NCI-H82 treated with DMSO at 0.1 percent for 48 hours (cell line): ENCODE measurements at regions not wholly inside any gene's neighbourhood (a gene's known extent, or its start where the extent isn't known, plus 50 kb on each side); places are given as distances from the start of the nearest gene placed in this dataset.
"Not testable (repeated sequence)": the region's sequence is repeated elsewhere in the genome, so short reads cannot be mapped to it uniquely, and the experiment has no call there.

ENCODE experiments used
- DNase-seq: peaks from one replicate; lab custom pipeline; 2025; ENCODE audit not compliant: unreplicated experiment; lab: John Stamatoyannopoulos, UW

DNA sequence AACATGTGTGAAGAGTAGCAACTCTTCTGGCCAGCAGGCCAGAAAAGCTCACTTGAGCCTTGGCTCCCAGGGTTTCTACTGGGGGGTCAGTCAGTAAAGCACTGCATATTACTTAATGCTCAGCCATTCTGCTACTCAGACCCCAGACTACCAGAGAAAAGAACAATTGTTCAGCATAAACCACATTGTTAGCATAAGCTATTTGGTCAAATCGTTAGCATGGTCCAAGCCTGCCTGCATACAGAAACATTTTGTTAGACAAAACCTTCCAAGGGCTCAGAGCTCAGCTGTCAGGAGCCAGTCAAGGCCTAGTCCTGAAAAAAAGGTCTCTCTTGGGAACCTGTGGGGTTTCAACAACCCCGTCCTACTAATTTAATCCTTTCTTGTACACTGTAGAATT lies 449.3 kb downstream of the PRR16 start:
- DNase-seq = no peak

DNA sequence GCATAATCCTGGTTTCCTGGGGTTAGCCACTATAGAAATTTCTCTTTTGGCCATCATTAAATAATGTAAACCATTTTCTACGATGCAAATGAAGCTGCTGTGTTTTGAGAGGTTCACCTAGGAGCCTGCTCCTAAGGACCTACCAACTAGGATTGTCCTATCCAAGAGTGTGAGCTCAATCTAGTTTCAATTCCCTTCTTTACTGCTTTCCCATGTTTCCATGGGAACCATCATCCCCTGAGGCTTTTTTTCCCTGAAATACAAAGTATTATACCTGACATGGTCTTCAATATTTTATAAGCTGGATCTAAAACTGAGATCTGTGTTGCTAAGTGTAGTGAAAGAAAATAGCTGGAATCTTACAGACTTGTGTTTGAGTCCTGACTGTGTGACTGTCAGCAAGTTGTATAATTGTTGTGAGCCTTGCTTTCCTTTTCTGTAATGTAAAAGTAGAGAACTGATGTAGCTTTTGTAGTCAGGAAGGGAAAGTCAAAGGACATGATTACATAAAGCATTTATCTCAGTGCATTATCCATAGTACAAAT lies 453.2 kb downstream of the PRR16 start:
- DNase-seq = no peak

DNA sequence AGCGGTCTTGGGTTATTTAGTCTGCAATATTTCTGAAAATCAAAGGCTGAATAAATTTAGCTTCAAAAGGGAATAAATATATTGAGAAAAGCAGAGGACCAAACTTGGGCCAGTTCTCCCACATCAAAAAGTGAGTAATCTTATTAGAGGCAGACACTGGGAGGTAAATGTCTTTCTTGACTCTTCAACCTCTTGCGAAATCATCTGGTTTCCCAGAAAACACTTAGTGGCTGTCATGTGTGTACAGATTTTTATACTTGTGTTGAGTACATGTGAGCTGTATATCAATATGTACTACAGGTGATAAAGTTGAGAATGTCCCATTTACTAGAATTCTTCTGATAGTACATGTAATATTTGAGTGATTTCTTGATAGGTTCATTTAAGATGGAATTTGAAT lies 454.9 kb downstream of the PRR16 start:
- no peak for DNase-seq

DNA sequence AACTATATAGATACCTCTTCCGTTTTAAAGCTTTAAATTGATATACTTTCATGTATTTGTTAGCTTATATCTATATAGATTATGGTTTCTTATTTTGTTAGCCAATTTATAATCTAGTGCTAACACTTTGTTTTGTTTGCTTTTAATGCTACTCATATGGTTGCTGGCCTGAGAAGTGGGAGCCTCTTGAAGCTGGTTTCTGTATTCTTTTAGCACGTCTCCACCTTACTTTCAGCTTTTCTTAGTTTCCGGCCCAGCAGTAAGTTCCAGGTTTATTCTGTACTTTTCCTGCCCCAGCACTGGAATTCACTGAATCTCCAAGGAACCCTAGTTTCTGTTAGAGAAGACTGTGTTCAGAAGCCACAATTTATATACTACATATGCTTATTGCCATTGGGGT lies 458.9 kb downstream of the PRR16 start:
- DNase-seq = no peak

DNA sequence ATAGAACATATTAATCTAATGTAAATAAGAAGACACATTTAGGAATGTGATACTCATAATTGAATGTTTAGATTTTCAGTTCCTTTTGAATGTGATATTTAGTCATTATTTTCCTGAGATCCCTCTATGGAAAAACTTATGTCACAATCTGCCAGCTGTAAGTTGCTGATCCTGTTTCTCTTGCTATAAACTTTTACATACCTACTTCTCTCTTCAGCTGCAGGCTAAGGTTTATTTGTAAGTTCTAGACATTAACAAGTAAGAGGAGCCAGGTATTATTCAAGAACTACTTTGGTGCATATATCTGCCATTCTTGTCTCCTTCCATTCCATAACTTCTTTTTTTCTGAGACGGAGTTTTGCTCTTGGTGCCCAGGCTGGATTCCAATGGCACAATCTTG lies 462.4 kb downstream of the PRR16 start:
- DNase-seq = no peak

DNA sequence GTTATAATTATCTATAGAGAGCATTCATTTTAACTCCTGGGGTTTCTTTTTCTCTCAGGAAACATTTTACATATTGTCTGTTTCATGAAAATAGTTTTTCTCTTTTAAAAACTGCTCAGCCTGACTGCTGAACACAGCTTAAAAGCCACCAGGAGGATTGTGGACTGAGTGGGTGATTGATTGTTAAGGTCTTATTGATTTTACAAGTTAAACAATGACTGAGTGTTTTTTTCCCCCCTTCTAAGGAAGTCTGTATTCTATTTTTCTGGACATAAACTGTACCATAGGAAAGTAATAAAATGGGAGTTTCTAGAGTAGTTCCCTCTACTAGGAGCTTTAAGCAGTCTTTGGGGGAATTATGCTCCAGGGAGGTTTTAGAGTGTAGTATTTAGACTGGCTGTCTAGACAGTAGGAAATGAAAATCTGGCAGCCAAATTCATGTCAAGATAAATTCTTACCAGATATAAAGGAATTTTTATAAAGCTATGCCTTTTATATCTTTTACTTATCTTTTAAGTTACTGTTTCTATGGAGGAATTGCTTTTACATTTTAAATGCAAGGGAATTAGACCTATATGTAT lies 463.9 kb downstream of the PRR16 start:
- no peak for DNase-seq

DNA sequence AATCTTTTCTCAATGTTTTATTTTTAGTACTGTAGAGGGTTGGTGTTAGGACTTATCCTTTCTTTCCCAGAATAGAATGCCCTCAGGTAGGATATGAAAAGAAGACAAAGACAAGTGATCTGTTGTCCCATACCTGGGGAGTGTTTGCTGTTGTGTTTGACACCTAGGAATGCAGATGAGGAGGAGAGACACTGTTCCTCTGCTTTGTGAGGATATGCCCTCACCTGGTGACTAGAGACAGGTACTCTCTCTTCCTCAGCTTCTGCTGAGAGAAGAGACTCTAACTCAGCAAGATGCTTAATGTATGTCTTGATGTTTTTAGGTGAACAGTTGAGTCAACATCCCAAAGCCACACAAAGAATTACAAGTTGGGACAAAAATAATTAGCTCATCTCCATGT lies 468.4 kb downstream of the PRR16 start:
- no peak for DNase-seq

DNA sequence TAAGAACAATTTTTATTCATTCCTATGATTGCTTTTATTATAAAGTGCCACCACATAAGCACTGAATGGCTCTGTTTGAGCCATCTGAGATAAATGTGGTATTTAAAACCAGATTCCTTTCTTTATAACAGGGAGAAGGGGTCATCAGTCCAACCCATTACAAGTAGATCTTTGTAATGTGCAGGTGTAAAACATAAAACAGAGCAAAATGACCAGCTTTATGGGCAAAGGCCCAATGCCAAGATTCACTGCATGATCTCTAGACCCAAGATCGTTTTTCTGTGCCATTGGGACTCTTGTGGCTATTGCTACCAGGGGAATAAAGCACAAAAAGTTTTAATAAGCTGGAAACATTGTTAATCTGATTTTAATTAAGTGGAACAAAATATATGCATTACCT lies 469.9 kb downstream of the PRR16 start:
- no peak for DNase-seq

DNA sequence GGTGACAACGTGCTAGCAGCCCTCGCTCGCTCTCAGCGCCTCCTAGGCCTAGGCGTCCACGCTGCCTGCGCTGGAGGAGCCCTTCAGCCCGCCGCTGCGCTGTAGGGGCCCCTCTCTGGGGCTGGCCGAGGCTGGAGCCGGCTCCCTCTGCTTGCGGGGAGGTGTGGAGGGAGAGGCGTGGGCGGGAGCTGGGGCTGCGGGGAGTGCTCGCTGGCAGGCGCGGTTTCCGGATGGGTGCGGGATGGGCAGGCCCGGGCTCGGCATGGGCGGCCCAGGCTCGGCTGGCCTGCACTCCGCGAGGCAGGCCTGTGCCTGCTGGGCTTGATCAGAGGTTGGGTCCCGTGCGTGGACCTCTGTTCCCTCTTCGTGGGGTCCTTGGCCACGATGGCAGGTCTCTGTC lies 472.6 kb downstream of the PRR16 start:
- no peak for DNase-seq

DNA sequence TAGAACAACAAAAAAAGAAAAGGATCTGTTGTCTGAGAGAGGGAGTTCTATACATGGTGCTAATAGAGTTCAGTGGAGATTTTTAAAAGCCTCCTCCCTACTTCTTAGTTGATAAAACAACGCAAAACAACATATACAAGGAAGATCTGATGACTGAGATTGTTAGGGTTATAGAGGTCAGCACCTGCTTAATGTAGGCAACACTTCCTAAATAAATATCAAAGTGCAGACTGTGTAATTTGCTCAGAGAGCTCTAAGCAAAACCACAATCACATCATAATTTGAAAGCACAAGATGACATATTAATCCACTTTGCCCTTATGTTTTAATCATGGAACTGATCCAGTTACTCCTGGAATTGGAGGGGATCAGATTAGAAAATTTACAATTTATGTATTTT lies 474.5 kb downstream of the PRR16 start:
- DNase-seq = no peak

DNA sequence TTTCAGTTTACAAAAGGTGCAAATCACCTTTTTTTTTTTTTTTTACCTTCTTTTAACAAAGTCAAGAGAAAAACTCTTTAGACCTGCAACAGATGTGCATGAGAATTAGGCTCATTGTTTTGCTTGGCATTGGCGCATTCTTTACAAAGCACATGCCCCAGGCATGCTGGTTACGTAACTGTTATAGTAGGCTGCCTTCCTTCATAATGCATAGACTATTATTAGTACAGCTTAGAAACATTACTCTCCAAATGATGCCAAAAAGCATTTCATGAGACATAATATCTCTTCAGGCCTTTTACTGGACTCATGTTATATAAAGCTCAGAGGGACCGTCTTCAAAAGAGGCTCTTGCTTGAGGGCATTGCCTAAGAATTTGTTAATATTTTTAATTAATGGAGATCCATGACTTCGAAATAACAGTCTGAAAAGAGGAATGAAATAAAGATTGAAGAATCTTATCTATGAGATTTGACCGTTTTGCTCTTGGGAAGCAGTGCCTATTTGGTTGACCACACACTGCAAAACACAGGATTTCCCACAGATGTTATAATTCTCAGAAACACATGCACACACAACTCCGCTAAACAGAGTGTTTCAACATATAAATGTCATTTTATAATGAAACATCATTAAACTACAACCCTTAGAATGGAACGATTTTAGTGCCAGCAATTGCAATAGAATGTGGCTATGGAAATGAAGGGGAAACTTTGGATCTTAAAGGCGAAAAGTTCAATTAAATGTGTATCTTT lies 478.7 kb downstream of the PRR16 start:
- no peak for DNase-seq

DNA sequence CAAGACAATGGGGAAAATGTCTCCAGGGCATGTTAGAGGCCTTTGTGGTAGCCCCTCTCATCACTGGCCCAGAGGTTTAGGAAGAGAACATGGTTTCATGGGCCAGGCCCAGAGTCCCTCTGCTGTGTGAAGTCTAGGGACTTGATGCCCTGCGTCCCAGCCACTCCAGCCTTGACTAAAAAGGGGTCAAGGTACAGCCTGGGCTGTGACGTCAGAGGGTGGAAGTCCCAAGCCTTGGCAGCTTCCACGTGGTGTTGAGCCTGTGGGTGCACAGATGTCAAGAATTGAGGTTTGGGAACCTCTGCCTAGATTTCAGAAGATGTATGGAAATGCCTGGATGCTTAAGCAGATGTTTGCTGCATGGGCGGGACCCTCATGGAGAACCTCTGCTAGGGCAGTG lies 485.5 kb downstream of the PRR16 start:
- DNase-seq = not testable (repeated sequence)

DNA sequence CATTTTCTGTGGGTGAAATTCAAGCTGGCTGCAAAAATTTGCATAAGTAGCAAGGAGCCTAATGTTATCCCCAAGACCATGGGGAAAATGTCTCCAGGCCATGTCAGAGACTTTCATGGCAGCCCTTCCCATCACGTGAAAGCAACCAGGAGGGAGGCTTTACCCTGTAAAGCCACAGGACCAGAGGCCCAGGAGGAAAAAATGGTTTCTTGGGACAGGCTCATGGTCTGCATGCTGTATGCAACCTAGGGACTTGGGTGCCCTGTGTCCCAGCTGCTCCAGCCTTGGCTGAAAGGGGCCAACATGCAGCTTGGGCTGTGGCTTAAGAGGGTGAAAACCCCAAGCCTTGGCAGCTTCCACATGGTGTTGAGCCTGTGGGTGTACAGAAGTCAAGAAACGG lies 489.3 kb downstream of the PRR16 start:
- DNase-seq = not testable (repeated sequence)

DNA sequence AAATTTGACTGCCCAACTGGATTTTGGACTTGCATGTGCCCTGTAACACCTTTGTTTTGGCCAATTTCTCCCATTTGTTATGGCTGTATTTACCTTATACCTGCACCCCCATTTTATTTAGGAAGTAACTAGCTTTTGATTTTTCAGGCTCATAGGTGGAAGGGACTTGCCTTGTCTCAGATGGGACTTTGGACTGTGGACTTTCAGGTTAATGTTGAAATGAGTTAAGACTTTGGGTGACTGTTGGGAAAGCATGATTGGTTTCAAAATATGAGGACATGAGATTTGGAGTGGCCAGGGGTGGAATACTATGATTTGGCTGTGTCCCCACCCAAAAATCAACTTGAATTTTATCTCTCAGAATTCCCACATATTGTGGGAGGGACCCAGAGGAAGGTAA lies 490.2 kb downstream of the PRR16 start:
- no peak for DNase-seq

DNA sequence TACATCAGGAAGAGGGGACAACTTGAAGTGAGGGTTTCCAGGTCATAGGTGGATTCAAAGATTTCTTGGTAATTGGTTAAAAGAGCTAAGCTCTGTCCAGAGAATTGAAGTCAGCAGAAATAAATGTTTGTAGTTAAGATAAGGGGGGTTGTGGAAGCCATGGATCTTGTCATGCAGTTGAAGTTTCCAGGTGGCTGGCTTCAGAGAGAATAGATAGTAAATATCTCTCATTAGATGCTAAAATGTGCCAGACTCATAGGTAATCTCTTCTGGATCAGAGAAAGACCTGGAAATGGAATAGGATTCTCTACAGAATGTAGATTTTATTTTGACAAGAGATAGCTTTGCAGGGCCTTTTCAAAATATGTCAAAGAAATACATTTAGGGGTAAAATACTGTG lies 491.7 kb downstream of the PRR16 start:
- DNase-seq = no peak

DNA sequence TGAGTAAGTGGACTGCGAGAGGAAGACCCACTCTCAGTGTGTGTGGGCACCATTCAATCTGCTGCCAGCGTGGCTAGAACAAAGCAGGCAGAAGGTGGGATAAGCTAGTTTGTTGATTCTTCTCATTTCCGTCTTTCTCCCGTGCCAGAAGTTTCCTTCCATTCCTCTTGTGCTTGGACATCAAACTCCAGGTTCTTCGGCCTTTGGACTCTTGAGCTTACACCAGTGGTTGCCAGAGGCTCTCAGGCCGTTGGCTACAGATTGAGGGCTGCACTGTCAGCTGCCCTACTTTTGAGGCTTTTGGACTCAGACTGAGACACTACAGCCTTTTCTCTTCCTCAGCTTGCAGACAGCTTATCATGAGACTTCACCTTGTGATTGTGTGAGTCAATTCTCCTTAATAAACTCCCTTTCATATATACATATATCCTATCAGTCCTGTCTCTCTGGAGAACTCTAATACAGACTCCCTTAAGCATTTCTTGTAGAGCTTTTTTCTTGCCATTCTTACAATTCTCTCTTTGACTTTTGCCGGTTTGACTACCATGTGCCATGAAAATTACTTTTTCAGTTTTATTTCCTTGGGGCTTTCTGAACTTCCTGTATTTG lies 494.9 kb downstream of the PRR16 start:
- DNase-seq = no peak

DNA sequence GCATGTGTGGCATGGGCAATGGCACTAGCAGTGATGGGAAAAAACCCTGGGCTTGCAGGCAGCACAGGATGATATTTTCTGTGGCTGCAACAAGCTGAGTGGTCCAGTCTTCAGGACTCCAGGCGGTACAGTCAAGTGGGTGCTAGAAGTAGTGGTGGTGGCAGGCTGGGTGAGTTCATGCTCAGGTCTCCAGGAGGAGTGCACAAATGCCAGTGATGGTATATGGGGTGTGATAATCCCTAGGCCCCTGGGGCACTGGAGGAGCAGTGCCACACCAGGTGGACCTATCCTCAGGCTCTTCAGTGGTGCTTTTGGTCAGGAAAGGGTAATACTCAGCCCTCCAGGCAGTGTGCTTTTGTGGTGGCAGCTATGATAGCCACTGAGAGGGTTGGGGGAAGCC lies 496.4 kb downstream of the PRR16 start:
- DNase-seq = no peak

DNA sequence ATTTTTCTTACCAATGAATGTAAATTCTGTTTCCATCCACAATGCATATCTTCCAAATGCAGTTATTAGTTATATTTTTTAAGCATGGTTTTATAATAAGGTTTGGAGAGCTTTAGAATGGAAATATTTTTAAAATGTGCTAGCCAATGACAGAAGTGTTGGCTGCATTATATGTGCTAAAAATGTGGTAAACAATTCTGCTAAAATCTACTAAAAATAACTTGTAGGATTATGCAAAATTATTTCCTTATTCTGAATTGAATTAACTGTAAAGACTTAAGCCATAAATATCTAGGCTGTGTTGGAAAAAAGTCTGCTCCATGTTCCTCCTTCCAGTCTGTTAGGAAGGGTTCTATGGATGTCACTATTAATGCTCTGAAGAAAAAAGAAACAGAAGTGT lies 503.3 kb downstream of the PRR16 start:
- DNase-seq = no peak

DNA sequence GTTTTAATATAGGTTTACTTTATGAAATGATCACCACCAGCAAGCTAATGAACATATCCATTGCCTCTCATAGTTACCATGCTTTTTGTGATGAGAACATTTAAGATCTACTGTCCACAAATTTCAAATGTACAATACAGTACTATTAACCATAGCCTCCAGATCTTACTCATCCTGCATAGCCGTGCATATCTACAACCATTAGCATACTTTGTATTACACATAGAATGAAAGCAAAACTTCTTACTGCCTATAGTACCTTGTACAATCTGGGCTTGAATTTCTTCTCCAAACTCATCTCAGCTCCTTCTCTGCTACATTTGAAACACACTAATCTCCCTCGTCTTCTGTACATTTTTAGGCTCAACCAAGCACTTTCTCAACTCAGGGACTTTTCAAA lies 510.6 kb downstream of the PRR16 start:
- no peak for DNase-seq

DNA sequence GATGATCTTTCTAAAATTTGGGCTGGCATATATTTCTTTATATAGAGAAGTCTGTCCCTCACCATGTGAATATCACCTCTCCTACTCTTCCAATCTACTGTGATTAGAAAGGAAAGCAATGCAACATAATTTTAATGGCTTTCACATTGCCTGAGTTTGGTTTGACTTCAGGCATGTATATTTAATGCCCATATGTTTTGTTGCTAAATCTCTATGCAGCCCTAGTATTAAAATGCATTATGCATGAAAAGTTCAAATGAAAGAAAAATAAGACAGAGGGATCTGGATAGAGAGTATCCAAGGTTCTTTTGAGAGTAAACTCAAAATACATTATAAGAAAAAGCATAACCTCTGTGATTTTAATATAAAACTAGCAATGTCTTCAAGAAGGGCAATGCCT lies 518.3 kb downstream of the PRR16 start:
- no peak for DNase-seq

DNA sequence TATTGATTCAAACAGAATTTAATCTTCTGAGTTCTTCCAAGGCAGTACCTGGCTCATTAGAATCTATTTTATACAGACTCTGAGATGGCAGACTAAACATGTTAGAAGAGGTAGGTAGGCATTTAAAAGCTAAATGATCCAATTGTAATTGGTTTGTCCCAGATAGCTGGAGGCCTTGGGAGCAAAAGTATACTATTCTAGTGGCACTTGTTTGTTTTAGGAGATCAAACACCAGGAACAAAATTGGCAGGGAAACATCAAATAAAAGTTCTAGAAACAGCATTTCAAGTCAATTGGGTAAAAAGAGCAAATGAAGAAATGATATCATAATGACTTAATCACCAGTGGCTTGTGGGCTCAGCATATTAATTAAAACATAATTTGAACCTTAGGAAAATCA lies 521.4 kb downstream of the PRR16 start:
- DNase-seq = no peak

DNA sequence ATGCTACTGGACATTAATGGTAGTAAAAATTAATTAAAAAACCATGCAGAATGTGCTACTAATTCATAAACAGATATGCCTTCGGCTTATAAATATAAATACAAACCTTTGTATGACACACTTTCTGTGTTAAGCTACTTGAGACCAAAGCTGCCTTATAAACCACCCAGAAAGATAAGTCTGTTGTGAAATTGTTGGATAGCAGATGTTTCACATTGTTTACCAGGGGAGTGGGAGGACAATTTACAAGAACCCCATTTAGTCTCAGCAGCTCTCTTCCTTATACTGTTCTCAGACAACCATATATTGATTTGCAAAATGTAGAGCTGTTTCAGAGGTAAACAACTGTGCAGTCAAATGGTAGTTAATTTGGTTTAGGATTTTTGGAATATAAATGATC lies 524.4 kb downstream of the PRR16 start:
- DNase-seq = no peak
